GM18909 (cell line): ENCODE measurements at regions not wholly inside any gene's neighbourhood (a gene's known extent, or its start where the extent isn't known, plus 50 kb on each side); places are given as distances from the start of the nearest gene placed in this dataset.

Experiments used
- ATAC-seq: cut with Tn5 transposase; IDR thresholded peaks from one replicate; pipeline ENCODE4 v1.9.1; 2021; ENCODE audit warnings: mild to moderate bottlenecking; ENCODE audit not compliant: unreplicated experiment, poor library complexity

GRCh38 chr3:81439108-81439507 lies 322.3 kb downstream of the GBE1 start:
- no peak for ATAC-seq

GRCh38 chr3:81437683-81438082 lies 323.8 kb downstream of the GBE1 start:
- ATAC-seq, result no peak

- ATAC-seq, result no peak
Measured at GRCh38 chr3:81436182-81436581, 325.3 kb downstream of the GBE1 start.

GRCh38 chr3:81435050-81435449 lies 326.4 kb downstream of the GBE1 start:
- ATAC-seq, result no peak

- ATAC-seq, result no peak
Measured at GRCh38 chr3:81434161-81434560, 327.3 kb downstream of the GBE1 start.

GRCh38 chr3:81433675-81434074 lies 327.8 kb downstream of the GBE1 start:
- ATAC-seq, result no peak

- no peak for ATAC-seq
Measured at GRCh38 chr3:81432456-81432855, 329.0 kb downstream of the GBE1 start.

GRCh38 chr3:81426826-81427577 lies 334.4 kb downstream of the GBE1 start:
- no peak for ATAC-seq

GRCh38 chr3:81425198-81425868 lies 336.1 kb downstream of the GBE1 start:
- no peak for ATAC-seq

- ATAC-seq, result no peak
Measured at GRCh38 chr3:81419228-81419627, 342.2 kb downstream of the GBE1 start.

- no peak for ATAC-seq
Measured at GRCh38 chr3:81416812-81417211, 344.6 kb downstream of the GBE1 start.

GRCh38 chr3:81406318-81406717 lies 355.1 kb downstream of the GBE1 start:
- ATAC-seq, result no peak

- ATAC-seq, result no peak
Measured at GRCh38 chr3:81395739-81396513, 365.5 kb downstream of the GBE1 start.

- ATAC-seq, result no peak
Measured at GRCh38 chr3:81394651-81395524, 366.6 kb downstream of the GBE1 start.

- ATAC-seq, result no peak
Measured at GRCh38 chr3:81393251-81393650, 368.2 kb downstream of the GBE1 start.

GRCh38 chr3:81390796-81391195 lies 370.6 kb downstream of the GBE1 start:
- ATAC-seq, result no peak

- ATAC-seq, result no peak
Measured at GRCh38 chr3:81388191-81388590, 373.3 kb downstream of the GBE1 start.

- ATAC-seq, result no peak
Measured at GRCh38 chr3:81382470-81382869, 379.0 kb downstream of the GBE1 start.

GRCh38 chr3:81380234-81380633 lies 381.2 kb downstream of the GBE1 start:
- ATAC-seq, result no peak

GRCh38 chr3:81378552-81379293 lies 382.7 kb downstream of the GBE1 start:
- ATAC-seq, result no peak
